Fibroblast of skin of left biceps (primary cell): ENCODE measurements at regions not wholly inside any gene's neighbourhood (a gene's known extent, or its start where the extent isn't known, plus 50 kb on each side); places are given as distances from the start of the nearest gene placed in this dataset.
"Not testable (repeated sequence)": the region's sequence is repeated elsewhere in the genome, so short reads cannot be mapped to it uniquely, and the experiment has no call there.

Experiments used
- DNase-seq, 2 experiments: peaks; one replicate each; pipeline ENCODE4 v3.0.0-alpha.2; 2013; ENCODE audit warnings: low read depth in 2 of 2

- DNase-seq = no peak
Observed at GRCh38 chr3:30297112-30297511, 309.3 kb upstream of the TGFBR2 start.

DNA sequence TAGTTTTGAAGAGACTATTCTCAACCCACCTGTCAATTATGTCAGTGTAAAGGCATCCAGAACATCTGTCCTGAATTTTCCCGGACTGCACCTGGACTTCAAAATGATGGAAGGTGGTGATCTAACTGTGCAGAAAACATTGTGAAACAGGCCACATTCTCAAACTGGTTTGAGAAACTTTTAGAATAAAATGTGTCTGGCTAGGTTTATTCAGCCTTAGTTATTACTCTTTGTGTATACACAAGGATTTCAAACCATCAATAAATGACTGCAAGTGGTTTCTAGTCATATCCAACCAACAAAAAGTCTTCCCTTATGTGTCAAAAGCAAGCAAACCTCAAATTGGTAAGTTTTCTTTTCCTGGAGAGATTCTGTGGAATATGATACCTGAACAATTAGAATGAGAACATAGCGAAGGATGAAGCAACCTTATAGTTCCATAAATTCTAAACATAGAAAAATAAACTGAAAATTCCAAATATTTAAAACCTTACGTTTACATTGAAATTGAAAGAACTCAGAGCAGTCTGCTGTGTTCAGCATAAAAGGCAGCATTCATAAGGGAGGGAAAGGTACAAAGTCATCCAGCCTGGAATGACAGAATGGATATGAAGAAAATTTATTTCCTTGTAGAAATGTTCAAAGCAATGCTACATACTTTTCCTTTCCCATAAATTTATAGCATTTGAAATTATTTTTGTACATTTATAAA is 306.6 kb upstream of the TGFBR2 start:
- DNase-seq = no peak

GRCh38 chr3:30300809-30301208 is 305.6 kb upstream of the TGFBR2 start:
- no peak for DNase-seq

DNA sequence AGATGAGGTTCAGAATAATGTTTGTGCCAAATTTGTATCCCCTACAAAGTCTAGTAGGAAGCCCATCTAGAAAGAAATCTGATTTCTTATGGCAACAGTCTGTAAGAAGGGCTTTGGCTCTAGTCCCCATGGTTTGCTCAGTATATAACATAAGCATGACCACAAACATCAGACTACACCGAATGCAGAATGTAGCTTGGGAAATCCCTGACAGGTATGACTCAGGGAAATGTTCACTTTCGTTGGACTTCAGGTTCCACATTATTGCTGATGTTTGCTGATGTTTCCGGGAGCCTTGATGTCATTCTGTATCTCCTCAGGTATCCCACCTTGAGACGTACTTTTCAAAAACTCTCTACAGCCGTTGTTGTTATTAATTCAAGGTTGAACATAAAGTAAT is 304.4 kb upstream of the TGFBR2 start:
- DNase-seq = no peak

GRCh38 chr3:30303770-30304169 is 302.6 kb upstream of the TGFBR2 start:
- no peak for DNase-seq

DNA sequence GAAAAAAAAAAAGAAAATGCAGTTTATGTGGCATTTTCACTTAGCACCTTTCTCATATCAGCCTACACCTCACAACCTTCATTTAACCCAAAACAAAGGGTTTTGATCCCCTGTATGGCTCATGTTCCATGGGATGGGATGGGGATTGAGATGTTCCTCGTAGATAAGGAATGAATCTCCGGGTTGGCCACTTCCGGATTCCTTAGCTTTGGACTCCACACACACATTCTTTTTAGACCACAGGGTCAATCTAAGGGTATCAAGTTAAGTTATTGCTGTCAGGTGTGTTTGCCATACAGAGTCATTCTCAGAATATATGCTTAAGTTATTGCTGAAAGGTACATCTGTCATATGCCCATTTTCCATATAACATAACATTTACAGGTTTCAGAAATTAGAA is 301.4 kb upstream of the TGFBR2 start:
- no peak for DNase-seq

- DNase-seq = no peak
Observed at GRCh38 chr3:30306896-30307295, 299.5 kb upstream of the TGFBR2 start.

DNA sequence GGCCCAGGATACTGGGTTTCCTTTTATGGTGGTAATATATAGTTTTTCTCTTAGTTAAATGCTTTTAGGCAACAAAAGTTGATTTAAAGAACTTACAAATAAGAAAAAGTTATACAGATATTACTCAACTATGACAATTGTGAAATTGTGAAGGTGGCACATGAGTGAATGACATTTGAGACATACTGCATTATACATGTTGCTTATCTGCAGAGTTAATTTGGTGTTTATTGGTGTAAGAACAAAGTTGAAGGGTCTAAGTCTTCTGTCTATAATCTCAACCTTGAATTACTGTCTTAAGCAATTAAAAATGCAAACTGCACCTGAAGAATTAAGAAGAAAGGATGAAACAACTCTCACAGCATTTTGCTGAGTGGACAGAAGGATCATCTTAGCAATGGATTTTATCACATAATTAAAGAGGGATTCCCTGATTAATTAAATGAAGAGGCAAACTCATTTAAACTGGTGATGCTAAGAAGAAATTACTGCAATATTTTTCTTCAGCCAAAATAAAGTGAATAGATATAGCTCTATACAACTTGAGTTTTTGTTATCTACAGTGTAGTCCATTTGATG is 298.9 kb upstream of the TGFBR2 start:
- no peak for DNase-seq

DNA sequence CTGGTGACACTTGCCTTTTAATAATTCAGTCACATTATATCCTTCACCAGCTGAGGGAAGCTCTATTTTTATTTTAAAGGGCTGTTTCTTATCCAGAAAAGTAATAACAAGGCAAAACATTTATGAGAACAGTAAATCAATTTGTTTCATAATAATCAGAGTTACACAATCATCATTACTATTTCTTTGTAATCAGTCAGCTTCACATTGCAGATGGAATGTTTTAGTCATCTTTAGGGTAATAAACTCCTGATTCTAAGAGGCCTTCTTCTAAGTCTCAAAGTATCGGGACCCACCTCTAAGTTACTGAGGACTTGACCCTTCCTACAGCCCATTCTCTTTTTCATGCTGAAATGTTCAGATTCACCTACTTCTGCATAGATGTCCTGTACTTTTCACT is 298.3 kb upstream of the TGFBR2 start:
- DNase-seq = no peak

GRCh38 chr3:30309961-30310954 is 296.1 kb upstream of the TGFBR2 start:
- no peak for DNase-seq

GRCh38 chr3:30311781-30312180 is 294.6 kb upstream of the TGFBR2 start:
- no peak for DNase-seq

- DNase-seq = no peak
Observed at GRCh38 chr3:30313840-30314239, 292.6 kb upstream of the TGFBR2 start.

DNA sequence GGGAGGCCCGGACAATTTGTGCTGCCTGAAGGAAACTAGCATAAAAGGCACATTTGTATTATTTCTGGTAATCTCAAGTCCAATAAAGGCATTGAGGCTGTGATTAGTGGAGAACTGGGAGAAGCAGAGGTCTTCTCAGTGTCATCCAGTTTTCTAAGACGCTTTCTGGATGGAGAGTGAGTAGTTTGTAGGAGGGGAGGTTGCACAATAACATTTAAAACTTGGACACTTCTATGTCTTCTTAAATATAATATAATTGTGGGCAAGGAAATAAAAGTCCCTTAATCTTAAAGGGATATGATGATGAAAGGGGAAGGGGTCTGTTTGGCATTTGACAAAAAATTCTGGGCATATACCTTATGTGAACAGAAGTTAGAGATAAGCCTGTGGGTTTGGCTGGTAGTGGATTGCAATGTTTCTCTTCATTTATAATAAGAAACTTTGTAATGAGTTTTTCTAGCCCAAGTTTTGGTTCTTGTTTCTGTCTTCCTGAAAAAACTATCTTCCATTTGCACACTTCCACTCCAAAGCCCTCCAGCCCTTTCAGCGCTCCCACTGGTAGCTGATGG is 291.6 kb upstream of the TGFBR2 start:
- DNase-seq = no peak

GRCh38 chr3:30315447-30315846 is 291.0 kb upstream of the TGFBR2 start:
- DNase-seq = no peak

GRCh38 chr3:30317561-30317960 is 288.8 kb upstream of the TGFBR2 start:
- DNase-seq = no peak

DNA sequence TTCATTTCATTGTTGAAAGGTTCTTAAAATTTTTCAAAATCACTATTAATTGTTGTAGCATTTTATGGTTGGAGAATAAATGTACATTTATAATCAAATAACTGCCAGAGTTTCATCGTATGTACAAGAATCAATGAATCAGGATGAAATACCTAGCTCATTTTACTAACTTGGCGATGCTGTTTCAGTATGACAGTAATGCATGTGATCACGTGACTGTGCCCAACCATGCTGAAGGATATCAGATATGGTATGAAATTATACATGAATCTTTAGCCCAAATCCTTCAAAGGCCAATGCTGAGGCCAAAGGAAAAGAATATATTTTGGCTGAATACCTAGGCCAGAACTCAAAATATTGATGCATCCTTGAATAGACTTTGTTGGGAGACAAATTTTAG is 288.3 kb upstream of the TGFBR2 start:
- no peak for DNase-seq

GRCh38 chr3:30319713-30320112 is 286.7 kb upstream of the TGFBR2 start:
- DNase-seq = no peak

DNA sequence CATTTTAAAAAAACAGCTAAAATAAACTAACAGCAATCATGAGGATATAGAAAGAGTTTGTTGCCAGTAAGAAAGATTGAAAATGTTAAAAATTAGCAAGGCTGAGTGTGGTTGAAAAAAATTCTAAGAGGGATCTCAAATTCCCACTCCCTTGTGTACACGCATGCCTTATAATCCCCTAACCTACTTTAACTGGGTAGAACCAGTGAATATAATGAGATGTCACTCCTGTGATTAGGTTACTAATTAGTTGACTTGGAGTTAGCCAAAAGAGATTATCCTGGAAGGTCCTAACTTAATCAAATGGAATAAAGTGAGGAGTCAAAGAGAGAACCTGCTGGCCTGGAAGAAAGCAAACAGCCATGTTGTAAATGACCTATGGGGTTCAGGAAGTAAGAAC is 286.0 kb upstream of the TGFBR2 start:
- no peak for DNase-seq

DNA sequence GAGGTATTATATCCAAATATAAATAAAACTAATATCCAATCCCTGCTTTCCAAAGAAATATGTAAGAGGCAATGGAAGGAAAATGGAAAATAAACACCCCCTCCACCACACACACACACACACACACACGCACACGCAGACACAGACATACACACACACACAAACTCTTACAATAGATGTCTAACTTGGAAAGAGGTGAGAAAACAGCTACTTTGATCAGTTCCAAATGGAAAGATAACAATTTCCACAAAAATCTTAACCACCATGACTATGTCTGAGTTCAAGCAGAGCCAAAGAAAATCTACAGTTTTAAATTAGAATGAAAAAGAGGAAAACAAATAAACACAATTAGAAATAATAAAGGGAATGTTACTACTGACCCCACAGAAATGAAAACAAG is 285.3 kb upstream of the TGFBR2 start:
- DNase-seq = no peak

DNA sequence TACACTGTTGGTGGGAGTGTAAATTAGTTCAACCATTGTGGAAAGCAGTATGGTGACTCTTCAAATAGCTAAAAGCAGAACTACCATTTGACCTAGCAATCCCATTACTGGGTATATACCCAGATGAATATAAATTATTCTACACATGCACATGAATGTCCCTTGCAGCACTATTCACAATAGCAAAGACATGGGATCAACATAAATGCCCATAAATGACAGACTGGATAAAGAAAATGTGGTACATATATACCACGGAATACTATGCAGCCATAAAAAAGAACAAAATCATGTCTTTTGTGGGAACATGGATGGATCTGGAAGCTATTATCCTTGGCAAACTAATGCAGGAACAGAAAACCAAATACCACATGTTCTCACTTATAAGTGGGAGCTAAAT is 282.8 kb upstream of the TGFBR2 start:
- not testable (repeated sequence) for DNase-seq

DNA sequence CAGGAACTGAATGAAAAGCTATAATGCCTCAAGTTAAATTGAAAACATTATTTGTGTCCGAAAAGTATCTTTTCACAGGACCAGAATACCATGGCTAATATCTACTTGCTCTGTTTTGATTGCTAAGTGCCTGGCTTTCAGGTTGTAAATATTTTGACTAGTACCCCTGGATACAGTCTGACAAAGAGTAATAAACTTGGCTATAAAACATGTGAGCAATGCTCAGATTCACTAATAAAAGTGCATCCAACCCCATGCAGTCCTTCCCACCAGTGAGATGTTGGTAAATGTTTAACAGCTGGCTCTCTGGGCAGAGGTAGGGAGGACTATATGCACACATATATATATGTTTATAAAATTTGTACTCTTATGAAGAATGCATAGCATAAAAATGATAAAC is 281.8 kb upstream of the TGFBR2 start:
- no peak for DNase-seq

DNA sequence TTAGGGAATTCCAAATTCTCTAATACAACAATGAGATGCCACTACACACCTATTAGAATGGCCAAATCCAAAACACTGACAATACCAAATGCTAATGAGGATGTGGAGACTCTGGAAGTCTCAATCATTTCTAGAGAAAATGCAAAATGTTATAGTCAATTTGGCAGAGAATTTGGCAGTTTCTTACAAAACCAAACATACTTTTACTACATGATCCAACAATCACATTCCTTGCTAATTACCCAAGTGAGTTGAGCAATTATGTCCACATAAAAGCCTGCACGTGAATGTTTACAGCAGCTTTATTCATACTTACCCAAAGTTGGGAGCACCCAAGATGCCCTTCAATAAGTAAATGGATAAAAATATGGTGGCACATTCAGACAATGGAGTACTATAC is 278.4 kb upstream of the TGFBR2 start:
- not testable (repeated sequence) for DNase-seq
